Thymus (tissue), 11 donors: ENCODE measurements at regions not wholly inside any gene's neighbourhood (a gene's known extent, or its start where the extent isn't known, plus 50 kb on each side); places are given as distances from the start of the nearest gene placed in this dataset.
"Not testable (repeated sequence)": the region's sequence is repeated elsewhere in the genome, so short reads cannot be mapped to it uniquely, and the experiment has no call there.

Source experiments
- DNase-seq, 9 donors: peaks; one replicate each; pipeline ENCODE4 v3.0.0-alpha.2; 2013; ENCODE audit warnings: low spot score in 9 of 9, low read depth in 6 of 9, missing footprints in 1 of 9
- H3K27ac ChIP-seq, 2 donors: one replicate each; pipeline ENCODE4 v1.5.1; 2013; ENCODE audit warnings: control low read depth in 1 of 2, low read depth in 1 of 2, low read length in 1 of 2, mild to moderate bottlenecking in 1 of 2, moderate library complexity in 1 of 2
- H3K27me3 ChIP-seq, 2 donors: one replicate each; pipeline ENCODE4 v1.5.1; 2013; ENCODE audit warnings: low read length in 1 of 2; ENCODE audit not compliant: control insufficient read depth in 2 of 2, insufficient read depth in 1 of 2
- H3K36me3 ChIP-seq, 2 donors: one replicate each; pipeline ENCODE4 v1.5.1; 2013; ENCODE audit warnings: low read length in 1 of 2, mild to moderate bottlenecking in 1 of 2, moderate library complexity in 1 of 2; ENCODE audit not compliant: control insufficient read depth in 2 of 2, insufficient read depth in 2 of 2
- H3K4me1 ChIP-seq, 2 donors: one replicate each; pipeline ENCODE4 v1.5.1; 2013; ENCODE audit warnings: low read length in 2 of 2; ENCODE audit not compliant: control insufficient read depth in 2 of 2, insufficient read depth in 2 of 2
- H3K4me3 ChIP-seq, 2 donors: one replicate each; pipeline ENCODE4 v1.5.1; 2013; ENCODE audit warnings: low read length in 2 of 2, control low read depth in 1 of 2, mild to moderate bottlenecking in 1 of 2
- H3K9me3 ChIP-seq, 2 donors: one replicate each; pipeline ENCODE4 v1.5.1; 2013; ENCODE audit warnings: low read length in 1 of 2, mild to moderate bottlenecking in 1 of 2; ENCODE audit not compliant: control insufficient read depth in 2 of 2, insufficient read depth in 1 of 2
- WGBS: extraction: QIAGEN DNeasy Blood & Tissue Kit; methylation state at CpG from one replicate; pipeline ENCODE4 v1.1.7; 2013; 5-methylcytosine and 5-hydroxymethylcytosine counted together
- donor health status: healthy.

DNA sequence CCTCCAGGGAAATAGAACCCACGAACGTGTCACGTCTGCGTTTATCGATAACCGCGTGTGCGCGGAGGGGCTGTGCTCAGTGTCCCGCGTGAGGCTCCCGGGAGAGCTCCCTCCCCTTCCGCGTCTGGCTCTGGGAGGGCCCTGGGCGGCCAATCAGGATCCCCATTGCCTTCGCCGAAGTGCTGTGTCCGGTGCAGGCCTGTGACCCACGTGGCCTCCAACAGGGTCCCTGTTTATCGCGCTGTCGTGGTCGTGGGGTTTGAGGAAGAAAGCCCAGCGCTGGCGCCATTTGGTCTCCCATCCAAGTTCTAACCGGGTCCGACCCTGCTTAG, 345.6 kb downstream of the ADGRD1 start:
- H3K9me3 ChIP-seq, H3K27ac ChIP-seq, H3K4me3 ChIP-seq, H3K4me1 ChIP-seq, H3K36me3 ChIP-seq, DNase-seq, H3K27me3 ChIP-seq: not testable (repeated sequence)
- WGBS: no CpG with 5 or more reads among the region's 27 CpGs

DNA sequence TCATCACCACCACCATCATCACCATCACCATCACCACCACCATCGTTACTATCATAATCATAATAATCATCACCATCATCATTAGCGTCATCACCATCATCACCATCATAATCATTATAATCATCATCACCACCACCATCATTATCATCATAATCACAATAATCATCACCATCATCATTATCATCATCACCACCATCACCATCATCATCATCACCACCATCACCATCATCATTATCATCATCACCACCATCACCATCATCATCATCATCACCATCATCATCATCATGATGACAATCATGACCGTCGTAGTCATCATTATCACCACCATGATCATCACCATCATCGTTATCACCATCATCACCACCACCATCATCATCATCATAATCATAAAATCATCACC, 349.9 kb downstream of the ADGRD1 start:
- H3K4me1 ChIP-seq, H3K36me3 ChIP-seq, H3K4me3 ChIP-seq, H3K27ac ChIP-seq, H3K9me3 ChIP-seq, H3K27me3 ChIP-seq, DNase-seq: not testable (repeated sequence)
- 66% methylated on average over 5 of the region's 5 CpGs for WGBS

DNA sequence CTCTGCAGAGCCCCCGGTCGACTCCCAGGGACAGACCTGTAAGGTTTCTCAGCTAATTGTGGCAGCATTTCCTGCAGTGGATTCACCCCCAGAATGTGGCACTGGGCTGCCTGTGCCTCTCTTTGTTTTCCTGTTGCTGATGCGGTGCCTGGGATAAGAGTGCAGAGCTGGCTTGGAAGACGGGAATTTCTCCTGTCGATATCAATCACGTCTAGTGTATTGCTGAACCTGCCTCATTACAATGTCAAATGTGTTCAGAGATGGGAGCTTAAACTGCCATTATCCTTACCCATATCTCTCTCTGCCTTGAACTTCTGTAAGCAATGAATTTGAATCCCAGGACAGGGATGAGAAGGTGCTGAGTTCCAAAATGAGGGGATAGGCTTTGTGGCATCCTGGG, 350.9 kb downstream of the ADGRD1 start:
- not testable (repeated sequence) for DNase-seq, H3K4me3 ChIP-seq, H3K27me3 ChIP-seq, H3K9me3 ChIP-seq, H3K27ac ChIP-seq, H3K4me1 ChIP-seq, H3K36me3 ChIP-seq
- WGBS: 95% methylated on average over 3 of the region's 6 CpGs

DNA sequence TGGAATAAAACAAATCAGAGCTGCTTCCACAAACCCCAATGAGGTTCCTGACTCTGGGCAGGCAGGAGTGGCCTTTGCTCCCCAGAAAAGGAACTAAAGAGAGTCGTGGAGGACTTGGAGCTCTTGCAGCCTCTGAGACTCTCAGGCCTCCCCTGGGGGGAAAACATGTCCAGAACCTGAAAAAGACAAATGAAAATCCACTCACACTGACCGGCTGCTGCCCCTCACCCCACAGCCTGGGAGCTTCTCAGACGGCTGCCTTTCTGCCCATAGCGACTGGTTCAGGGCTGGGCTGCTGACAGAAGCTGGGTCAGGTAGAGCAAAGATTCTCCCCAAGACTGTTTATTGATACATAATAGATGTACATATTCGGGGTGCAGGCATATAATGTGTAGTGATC, 356.0 kb downstream of the ADGRD1 start:
- Histone ChIP-seq H3K9me3 (no peaks in the 10 kb centered on the region), H3K27me3 (no peaks in the 10 kb centered on the region), H3K4me3 (no peak overlapping the region), H3K36me3 (no peaks in the 10 kb centered on the region), H3K27ac (no peak overlapping the region), H3K4me1 (no peaks in the 10 kb centered on the region)
- 75% methylated on average over 5 of the region's 5 CpGs for WGBS
- DNase-seq: no peak

DNA sequence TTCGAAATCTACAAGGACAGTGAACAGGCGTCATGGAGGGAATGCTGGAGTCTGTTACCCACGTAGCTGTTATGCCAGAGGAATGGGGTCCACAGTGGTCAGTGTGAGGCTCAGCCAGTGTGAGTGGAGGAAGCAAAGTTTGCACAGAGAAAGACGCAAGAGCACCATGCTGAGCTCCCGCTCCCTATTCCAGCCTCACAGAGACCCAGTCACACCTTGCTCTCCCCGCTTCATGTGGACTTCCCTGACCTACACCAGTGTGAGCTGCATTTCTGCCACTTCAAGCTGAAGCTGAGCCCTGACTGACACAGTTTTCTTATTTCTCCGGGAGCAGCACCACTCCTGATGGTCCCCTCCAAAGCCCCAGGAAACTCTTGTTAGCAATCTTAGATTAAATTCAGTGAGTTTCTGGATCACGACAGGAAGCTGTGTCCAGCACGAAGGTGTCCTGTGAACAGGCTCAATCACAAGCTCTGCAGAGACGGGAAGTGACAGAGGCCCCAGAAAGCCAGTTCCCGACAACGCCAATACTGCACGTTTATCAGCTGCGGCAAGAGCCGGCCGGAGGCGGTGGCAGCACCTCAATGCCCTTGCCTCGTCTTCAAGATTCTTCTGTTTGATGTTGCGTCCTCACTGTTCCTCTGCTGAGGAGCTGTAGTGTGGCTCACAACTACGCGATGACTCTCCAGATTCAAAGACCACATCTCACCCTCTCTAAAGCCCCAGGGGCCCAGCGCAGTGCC, 356.7 kb downstream of the ADGRD1 start:
- WGBS: 84% methylated on average over 20 of the region's 22 CpGs
- not testable (repeated sequence) for DNase-seq, H3K27me3 ChIP-seq, H3K9me3 ChIP-seq, H3K36me3 ChIP-seq, H3K4me1 ChIP-seq, H3K27ac ChIP-seq, H3K4me3 ChIP-seq

DNA sequence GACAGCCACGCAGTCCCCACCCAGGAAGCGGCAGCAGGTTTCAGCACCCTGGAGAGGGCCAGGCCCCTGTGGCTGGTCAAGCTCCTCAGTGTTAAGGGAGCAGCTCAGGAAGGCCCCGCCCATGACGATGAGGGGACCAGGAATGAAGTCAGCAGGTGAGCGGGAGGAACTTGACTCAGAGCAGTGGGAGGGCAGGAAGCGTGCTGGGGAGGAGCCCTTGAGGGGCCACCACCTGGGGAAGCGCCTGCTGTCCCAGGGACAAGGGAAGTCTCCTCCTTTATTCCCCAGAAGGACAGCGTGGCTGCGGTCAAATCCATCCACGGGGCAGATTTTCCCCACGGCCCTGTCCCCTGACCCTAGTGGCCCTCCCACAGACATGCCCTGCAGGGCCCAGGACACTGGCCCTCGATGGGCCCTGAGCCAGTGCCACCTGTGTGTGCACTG, 357.6 kb downstream of the ADGRD1 start:
- not testable (repeated sequence) for DNase-seq, H3K9me3 ChIP-seq, H3K36me3 ChIP-seq, H3K4me1 ChIP-seq, H3K27ac ChIP-seq, H3K4me3 ChIP-seq, H3K27me3 ChIP-seq
- 40% methylated on average over 10 of the region's 12 CpGs for WGBS

DNA sequence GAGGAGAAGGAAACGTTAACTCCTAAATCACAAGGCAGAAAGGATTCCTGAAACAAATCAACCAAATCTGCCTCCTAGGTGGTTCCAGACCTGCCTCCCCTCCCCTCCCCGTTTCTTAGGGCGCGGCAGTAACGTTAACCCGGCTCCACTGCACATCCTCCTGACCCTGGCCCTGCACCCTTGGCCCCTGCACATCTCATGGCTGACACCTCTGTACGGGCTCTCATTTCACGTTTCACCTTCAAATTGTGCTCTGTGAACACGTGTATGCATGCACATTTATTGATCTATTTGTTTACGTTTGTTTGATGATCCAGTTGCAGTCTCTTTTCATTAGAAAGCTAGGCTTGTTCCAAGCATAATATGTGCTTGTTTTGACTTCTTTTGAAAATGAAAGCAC, 358.1 kb downstream of the ADGRD1 start:
- Histone ChIP-seq H3K27me3 (no peaks in the 10 kb centered on the region), H3K36me3 (no peaks in the 10 kb centered on the region), H3K4me1 (no peaks in the 10 kb centered on the region), H3K9me3 (no peaks in the 10 kb centered on the region), H3K4me3 (no peak overlapping the region), H3K27ac (no peak overlapping the region)
- 53% methylated on average over 10 of the region's 10 CpGs for WGBS
- no peak for DNase-seq

DNA sequence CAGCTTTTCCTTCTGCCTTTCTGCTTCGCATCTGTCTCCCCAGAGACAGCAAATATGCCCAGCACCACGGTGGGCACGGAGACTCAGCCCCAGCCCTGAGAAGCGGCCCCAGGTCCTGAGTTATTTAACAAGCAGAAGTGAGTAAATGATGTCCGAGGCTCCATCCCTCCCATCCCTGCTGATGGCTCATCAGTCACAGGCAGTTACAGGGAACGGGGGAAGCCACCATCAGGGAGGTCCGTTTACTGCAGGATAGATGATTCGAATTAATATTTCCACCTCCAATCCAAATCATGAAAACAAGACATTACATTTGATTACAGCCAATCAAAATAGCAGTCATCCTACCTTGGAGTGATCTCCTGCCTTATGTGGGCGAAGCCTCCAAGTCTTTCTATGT, 358.7 kb downstream of the ADGRD1 start:
- WGBS: 69% methylated on average over 9 of the region's 9 CpGs
- DNase-seq, H3K4me3 ChIP-seq, H3K9me3 ChIP-seq, H3K27me3 ChIP-seq, H3K4me1 ChIP-seq, H3K36me3 ChIP-seq, H3K27ac ChIP-seq: not testable (repeated sequence)

DNA sequence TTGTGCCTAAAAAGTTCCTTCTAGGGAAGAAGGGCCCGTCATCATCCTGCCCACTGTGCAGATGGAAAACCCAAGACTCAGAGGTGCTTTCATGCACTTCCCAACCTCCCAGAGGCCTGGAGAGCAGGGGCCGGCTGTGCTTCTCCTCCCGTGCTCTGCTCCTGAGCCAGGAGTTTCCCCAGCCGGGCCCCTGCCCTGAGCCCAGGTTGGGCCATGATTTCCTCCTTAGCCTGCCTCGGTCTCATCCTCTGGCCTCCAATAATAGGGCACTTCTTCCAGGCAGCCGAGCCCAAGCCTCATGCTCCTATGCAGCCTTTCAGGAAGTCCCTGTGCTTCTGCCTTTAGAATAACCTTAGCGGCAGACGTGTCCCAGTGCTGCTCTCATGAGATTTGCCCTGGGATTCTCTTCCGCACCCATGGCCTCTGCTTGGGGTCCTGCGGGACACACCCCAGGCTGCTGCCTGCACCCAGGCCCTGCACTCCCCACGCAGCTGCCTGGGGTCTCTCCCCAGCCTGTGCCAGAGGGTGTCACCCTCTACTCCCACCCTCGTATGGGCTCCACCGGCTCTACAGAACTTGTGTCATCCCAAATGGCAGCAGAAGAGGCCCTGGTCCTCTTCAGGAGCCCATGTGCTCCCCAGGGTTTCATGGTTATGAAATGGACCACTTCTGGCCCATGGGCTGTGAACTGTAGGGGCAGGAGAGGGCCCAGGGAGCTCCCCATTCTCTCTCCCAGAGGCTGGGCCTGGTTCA, 359.3 kb downstream of the ADGRD1 start:
- no peak for DNase-seq
- H3K27ac ChIP-seq: no peak overlapping the region
- no peaks in the 10 kb centered on the region for H3K36me3 ChIP-seq
- WGBS: 85% methylated on average over 13 of the region's 13 CpGs
- no peaks in the 10 kb centered on the region for H3K4me1 ChIP-seq
- H3K9me3 ChIP-seq: no peaks in the 10 kb centered on the region
- no peak overlapping the region for H3K4me3 ChIP-seq
- H3K27me3 ChIP-seq: no peaks in the 10 kb centered on the region
